ENCODE measurements at regions not wholly inside any gene's neighbourhood (a gene's known extent, or its start where the extent isn't known, plus 50 kb on each side); places are given as distances from the start of the nearest gene placed in this dataset.

GRCh38 chr12:61894168-61894567 is 366.0 kb upstream of the USP15 start:
- DNase-seq: no peak

- DNase-seq: no peak
Measured at GRCh38 chr12:61896436-61896835, 363.8 kb upstream of the USP15 start.

- DNase-seq: no peak
Measured at GRCh38 chr12:61902403-61902802, 357.8 kb upstream of the USP15 start.

GRCh38 chr12:61911113-61911512 is 349.1 kb upstream of the USP15 start:
- no peak for DNase-seq

- no peak for DNase-seq
Measured at GRCh38 chr12:61915420-61915819, 344.8 kb upstream of the USP15 start.

- peak in 1 of 3 donors; percentile 8 for DNase-seq
Measured at GRCh38 chr12:61916831-61917230, 343.4 kb upstream of the USP15 start.

GRCh38 chr12:61919686-61920085 is 340.5 kb upstream of the USP15 start:
- no peak for DNase-seq

GRCh38 chr12:61920230-61920629 is 340.0 kb upstream of the USP15 start:
- no peak for DNase-seq

- DNase-seq: no peak
Measured at GRCh38 chr12:61923152-61923551, 337.1 kb upstream of the USP15 start.

- DNase-seq: no peak
Measured at GRCh38 chr12:61934564-61934963, 325.6 kb upstream of the USP15 start.

GRCh38 chr12:61939977-61940376 is 320.2 kb upstream of the USP15 start:
- no peak for DNase-seq

GRCh38 chr12:61956545-61956944 is 303.7 kb upstream of the USP15 start:
- no peak for DNase-seq

- DNase-seq: no peak
Measured at GRCh38 chr12:61974461-61974860, 285.7 kb upstream of the USP15 start.

- no peak for DNase-seq
Measured at GRCh38 chr12:61985830-61986229, 274.4 kb upstream of the USP15 start.

- DNase-seq: no peak
Measured at GRCh38 chr12:61987173-61987572, 273.0 kb upstream of the USP15 start.

GRCh38 chr12:61991661-61992060 is 268.5 kb upstream of the USP15 start:
- DNase-seq: no peak

- DNase-seq: peak; percentile 16 to 39 (median 21)
Measured at GRCh38 chr12:61993734-61994345, 266.4 kb upstream of the USP15 start.

GRCh38 chr12:61996717-61997116 is 263.5 kb upstream of the USP15 start:
- DNase-seq: no peak

GRCh38 chr12:61998791-61999190 is 261.4 kb upstream of the USP15 start:
- DNase-seq: peak; percentile 1 to 28 (median 6)

- DNase-seq: no peak
Measured at GRCh38 chr12:61999311-61999710, 260.9 kb upstream of the USP15 start.

GRCh38 chr12:62001424-62001823 is 258.8 kb upstream of the USP15 start:
- DNase-seq: no peak

GRCh38 chr12:62003226-62003625 is 257.0 kb upstream of the USP15 start:
- no peak for DNase-seq

- no peak for DNase-seq
Measured at GRCh38 chr12:62003701-62004100, 256.5 kb upstream of the USP15 start.

- DNase-seq: no peak
Measured at GRCh38 chr12:62005615-62006014, 254.6 kb upstream of the USP15 start.
